Activated T-cell treated with anti-CD3 and anti-CD28 coated beads, Interleukin-2, amount 50 U/mL, for 4 hours (primary cell): ENCODE measurements at regions not wholly inside any gene's neighbourhood (a gene's known extent, or its start where the extent isn't known, plus 50 kb on each side); places are given as distances from the start of the nearest gene placed in this dataset.
"Not testable (repeated sequence)": the region's sequence is repeated elsewhere in the genome, so short reads cannot be mapped to it uniquely, and the experiment has no call there.

Experiments used
- ATAC-seq, 2 donors: fragments of 200-7000 bp; cut with Tn5 transposase; one replicate each; pipeline ENCODE4 v1.10.0; 2021
- DNase-seq: peaks from one replicate; pipeline ENCODE4 v3.0.0-alpha.2; 2020
- H3K27me3 Mint-ChIP-seq: one replicate; pipeline ENCODE4 v1.8.0; 2021; ENCODE audit warnings: low read depth, mixed read lengths
- H3K36me3 Mint-ChIP-seq: one replicate; pipeline ENCODE4 v1.8.0; 2022; ENCODE audit warnings: mixed read lengths; ENCODE audit not compliant: insufficient read depth
- H3K4me1 Mint-ChIP-seq: one replicate; pipeline ENCODE4 v1.8.0; 2021; ENCODE audit warnings: low read depth, mixed read lengths
- H3K4me3 Mint-ChIP-seq: one replicate; pipeline ENCODE4 v1.8.0; 2021; ENCODE audit warnings: mild to moderate bottlenecking, moderate library complexity, mixed read lengths
- H3K9me3 Mint-ChIP-seq: one replicate; pipeline ENCODE4 v1.8.0; 2021; ENCODE audit warnings: mixed read lengths

GRCh38 chr5:101068298-101068697 is 165.2 kb upstream of the ST8SIA4 start:
- ATAC-seq (no peak), DNase-seq (no peak)
- Mint-ChIP-seq H3K4me3 (no peak overlapping the region), H3K27me3 (peaks cover 2% of the 10 kb centered on the region), H3K36me3 (no peaks in the 10 kb centered on the region), H3K4me1 (no peaks in the 10 kb centered on the region), H3K9me3 (peaks cover 6% of the 10 kb centered on the region)

GRCh38 chr5:101067429-101067828 is 164.3 kb upstream of the ST8SIA4 start:
- H3K9me3 Mint-ChIP-seq = peaks cover 13% of the 10 kb centered on the region
- H3K36me3 Mint-ChIP-seq = no peaks in the 10 kb centered on the region
- H3K27me3 Mint-ChIP-seq = peaks cover 2% of the 10 kb centered on the region
- H3K4me3 Mint-ChIP-seq = no peak overlapping the region
- DNase-seq (no peak), ATAC-seq (no peak)
- no peaks in the 10 kb centered on the region for H3K4me1 Mint-ChIP-seq

GRCh38 chr5:101062902-101063301 is 159.8 kb upstream of the ST8SIA4 start:
- DNase-seq (no peak), ATAC-seq (no peak)
- Mint-ChIP-seq H3K9me3 (peaks cover 18% of the 10 kb centered on the region), H3K4me3 (no peak overlapping the region), H3K4me1 (no peaks in the 10 kb centered on the region), H3K36me3 (no peaks in the 10 kb centered on the region), H3K27me3 (peaks cover 5% of the 10 kb centered on the region)

- no peak for DNase-seq
- Mint-ChIP-seq H3K27me3 (no peaks in the 10 kb centered on the region), H3K4me1 (no peaks in the 10 kb centered on the region), H3K4me3 (no peak overlapping the region), H3K36me3 (no peaks in the 10 kb centered on the region), H3K9me3 (no peaks in the 10 kb centered on the region)
- ATAC-seq = peak in 1 of 2 donors; percentile 40
Observed at GRCh38 chr5:101047181-101047580, 144.1 kb upstream of the ST8SIA4 start.

- H3K36me3 Mint-ChIP-seq = no peaks in the 10 kb centered on the region
- ATAC-seq = no peak
- H3K27me3 Mint-ChIP-seq = no peaks in the 10 kb centered on the region
- H3K4me3 Mint-ChIP-seq = no peak overlapping the region
- H3K9me3 Mint-ChIP-seq = no peaks in the 10 kb centered on the region
- H3K4me1 Mint-ChIP-seq = no peaks in the 10 kb centered on the region
- no peak for DNase-seq
Observed at GRCh38 chr5:101045689-101046088, 142.6 kb upstream of the ST8SIA4 start.

- not testable (repeated sequence) for H3K4me3 Mint-ChIP-seq, ATAC-seq, H3K27me3 Mint-ChIP-seq, H3K4me1 Mint-ChIP-seq, DNase-seq, H3K36me3 Mint-ChIP-seq, H3K9me3 Mint-ChIP-seq
Observed at GRCh38 chr5:101040002-101040401, 136.9 kb upstream of the ST8SIA4 start.

- ATAC-seq = no peak
- Mint-ChIP-seq H3K4me3 (no peak overlapping the region), H3K27me3 (peaks cover 9% of the 10 kb centered on the region)
Observed at GRCh38 chr5:101036778-101037177, 133.7 kb upstream of the ST8SIA4 start.

GRCh38 chr5:101035425-101035824 is 132.3 kb upstream of the ST8SIA4 start:
- no peak for DNase-seq
- ATAC-seq = no peak
- Mint-ChIP-seq H3K9me3 (peaks cover 3% of the 10 kb centered on the region), H3K4me1 (no peaks in the 10 kb centered on the region), H3K27me3 (peaks cover 9% of the 10 kb centered on the region), H3K36me3 (no peaks in the 10 kb centered on the region), H3K4me3 (no peak overlapping the region)

More at GRCh38 chr5:101036778-101037177, 133.7 kb upstream of the ST8SIA4 start:
- no peak for DNase-seq
- H3K4me1 Mint-ChIP-seq = no peaks in the 10 kb centered on the region
- peaks cover 3% of the 10 kb centered on the region for H3K9me3 Mint-ChIP-seq
- H3K36me3 Mint-ChIP-seq = no peaks in the 10 kb centered on the region

- H3K27me3 Mint-ChIP-seq = no peaks in the 10 kb centered on the region
- no peaks in the 10 kb centered on the region for H3K4me1 Mint-ChIP-seq
- DNase-seq = no peak
- H3K36me3 Mint-ChIP-seq = no peaks in the 10 kb centered on the region
- no peak for ATAC-seq
- H3K4me3 Mint-ChIP-seq = no peak overlapping the region
- no peaks in the 10 kb centered on the region for H3K9me3 Mint-ChIP-seq
Observed at GRCh38 chr5:101024299-101024698, 121.2 kb upstream of the ST8SIA4 start.

- H3K4me3 Mint-ChIP-seq = no peak overlapping the region
Observed at GRCh38 chr5:101018299-101018698, 115.2 kb upstream of the ST8SIA4 start.

GRCh38 chr5:101012880-101013279 is 109.8 kb upstream of the ST8SIA4 start:
- Mint-ChIP-seq H3K4me1 (no peaks in the 10 kb centered on the region), H3K4me3 (no peak overlapping the region), H3K36me3 (no peaks in the 10 kb centered on the region), H3K27me3 (no peaks in the 10 kb centered on the region), H3K9me3 (no peaks in the 10 kb centered on the region)
- DNase-seq (no peak), ATAC-seq (no peak)

More at GRCh38 chr5:101018299-101018698, 115.2 kb upstream of the ST8SIA4 start:
- H3K36me3 Mint-ChIP-seq = no peaks in the 10 kb centered on the region
- H3K27me3 Mint-ChIP-seq = no peaks in the 10 kb centered on the region
- H3K4me1 Mint-ChIP-seq = no peaks in the 10 kb centered on the region
- no peaks in the 10 kb centered on the region for H3K9me3 Mint-ChIP-seq
- ATAC-seq (no peak), DNase-seq (no peak)

GRCh38 chr5:101009758-101010519 is 106.9 kb upstream of the ST8SIA4 start:
- DNase-seq (no peak), ATAC-seq (no peak)
- Mint-ChIP-seq H3K4me3 (no peak overlapping the region), H3K4me1 (no peaks in the 10 kb centered on the region), H3K36me3 (no peaks in the 10 kb centered on the region), H3K9me3 (no peaks in the 10 kb centered on the region), H3K27me3 (no peaks in the 10 kb centered on the region)

GRCh38 chr5:100992354-100992753 is 89.3 kb upstream of the ST8SIA4 start:
- no peaks in the 10 kb centered on the region for H3K27me3 Mint-ChIP-seq
- H3K4me3 Mint-ChIP-seq = no peak overlapping the region
- ATAC-seq (no peak), DNase-seq (no peak)
- no peaks in the 10 kb centered on the region for H3K4me1 Mint-ChIP-seq
- H3K9me3 Mint-ChIP-seq = no peaks in the 10 kb centered on the region
- H3K36me3 Mint-ChIP-seq = no peaks in the 10 kb centered on the region

GRCh38 chr5:100983601-100984000 is 80.5 kb upstream of the ST8SIA4 start:
- not testable (repeated sequence) for H3K4me1 Mint-ChIP-seq, H3K36me3 Mint-ChIP-seq, H3K9me3 Mint-ChIP-seq, ATAC-seq, H3K4me3 Mint-ChIP-seq, DNase-seq, H3K27me3 Mint-ChIP-seq

- no peaks in the 10 kb centered on the region for H3K4me1 Mint-ChIP-seq
- H3K36me3 Mint-ChIP-seq = no peaks in the 10 kb centered on the region
- H3K4me3 Mint-ChIP-seq = no peak overlapping the region
- no peaks in the 10 kb centered on the region for H3K9me3 Mint-ChIP-seq
- DNase-seq = no peak
- no peaks in the 10 kb centered on the region for H3K27me3 Mint-ChIP-seq
- no peak for ATAC-seq
Observed at GRCh38 chr5:100974082-100974481, 71.0 kb upstream of the ST8SIA4 start.
